Neural cell (in vitro differentiated cells): ENCODE measurements at regions not wholly inside any gene's neighbourhood (a gene's known extent, or its start where the extent isn't known, plus 50 kb on each side); places are given as distances from the start of the nearest gene placed in this dataset.

Experiments used
- H2AFZ ChIP-seq: fragments of 200-600, 300-800 bp; sonication (generic), shearing (Covaris generic); 2 replicates; pipeline ENCODE4 v1.6.0; 2014; ENCODE audit warnings: low read depth, mild to moderate bottlenecking, antibody characterized with exemption, low read length, moderate library complexity
- H3F3A ChIP-seq: fragments of 200-600 bp; shearing (Covaris generic); 2 replicates; pipeline ENCODE4 v1.6.1; 2016; ENCODE audit warnings: mild to moderate bottlenecking, moderate library complexity, mixed read lengths, antibody characterized with exemption, low read length; ENCODE audit not compliant: insufficient read depth, poor library complexity, severe bottlenecking
- H3K27ac ChIP-seq: fragments of 200-600, 300-800 bp; sonication (generic), shearing (Covaris generic); 2 replicates; pipeline ENCODE4 v1.5.1; 2014; ENCODE audit warnings: mild to moderate bottlenecking, low read length, moderate library complexity
- H3K27me3 ChIP-seq: fragments of 300-800, 200-600 bp; sonication (generic), shearing (Covaris generic); 2 replicates; pipeline ENCODE4 v1.6.0; 2014; ENCODE audit warnings: mild to moderate bottlenecking, low read depth, low read length, moderate library complexity; ENCODE audit not compliant: insufficient read depth
- H3K36me3 ChIP-seq: fragments of 300-800, 200-600 bp; sonication (generic), shearing (Covaris generic); 2 replicates; pipeline ENCODE4 v1.5.1; 2014; ENCODE audit warnings: mild to moderate bottlenecking, antibody characterized with exemption, low read length, moderate library complexity; ENCODE audit not compliant: insufficient read depth
- H3K4me2 ChIP-seq: fragments of 300-800, 200-600 bp; sonication (generic), shearing (Covaris generic); 2 replicates; pipeline ENCODE4 v1.6.0; 2014; ENCODE audit warnings: mild to moderate bottlenecking, low read length
- H3K4me3 ChIP-seq: fragments of 300-800, 200-600 bp; sonication (generic), shearing (Covaris generic); 2 replicates; pipeline ENCODE4 v1.5.1; 2014; ENCODE audit warnings: mild to moderate bottlenecking, low read length, moderate library complexity
- H3K79me2 ChIP-seq: fragments of 200-600 bp; shearing (Covaris generic); replicated peaks from 2 replicates; pipeline ENCODE4 v1.6.0; 2014; ENCODE audit warnings: mild to moderate bottlenecking, low read length, moderate library complexity; ENCODE audit not compliant: insufficient read depth
- H3K9ac ChIP-seq: fragments of 300-800, 200-600 bp; sonication (generic), shearing (Covaris generic); 2 replicates; pipeline ENCODE4 v1.6.1; 2016; ENCODE audit warnings: mild to moderate bottlenecking, low read length, mixed read lengths
- H3K9me2 ChIP-seq: fragments of 200-600 bp; shearing (Covaris generic); 2 replicates; pipeline ENCODE4 v1.6.1; 2016; ENCODE audit warnings: mild to moderate bottlenecking, low read length, mixed read lengths; ENCODE audit not compliant: insufficient read depth
- H3K9me3 ChIP-seq: fragments of 200-600, 300-800 bp; sonication (generic), shearing (Covaris generic); 2 replicates; pipeline ENCODE4 v1.6.1; 2016; ENCODE audit warnings: mild to moderate bottlenecking, mixed run types, low read length, moderate library complexity, mixed read lengths
- H4K20me1 ChIP-seq: fragments of 200-600 bp; shearing (Covaris generic); 2 replicates; pipeline ENCODE4 v1.6.1; 2016; ENCODE audit warnings: mild to moderate bottlenecking, mixed run types; ENCODE audit not compliant: insufficient read depth
- EZH2 ChIP-seq: fragments of 200-600, 300-800 bp; shearing (Covaris generic), sonication (generic); IDR thresholded peaks from 2 replicates; pipeline ENCODE4 v1.6.1; 2014; ENCODE audit warnings: antibody characterized with exemption, low read length, borderline replicate concordance, mild to moderate bottlenecking; ENCODE audit not compliant: insufficient read depth, poor library complexity, severe bottlenecking
- MXI1 ChIP-seq: fragments of 450-650 bp; conservative IDR thresholded peaks from 2 replicates; pipeline ENCODE4 v1.6.1; 2014; ENCODE audit warnings: antibody characterized with exemption, mild to moderate bottlenecking; ENCODE audit not compliant: poor library complexity, severe bottlenecking
- POLR2AphosphoS5 ChIP-seq: IDR thresholded peaks from 2 replicates; pipeline ENCODE4 v1.6.1; 2012
- RAD21 ChIP-seq: fragments of 450-650 bp; conservative IDR thresholded peaks from 2 replicates; pipeline ENCODE4 v1.6.1; 2014; ENCODE audit warnings: antibody characterized with exemption, mild to moderate bottlenecking, moderate library complexity
- SMC3 ChIP-seq: fragments of 450-650 bp; conservative IDR thresholded peaks from 2 replicates; pipeline ENCODE4 v1.6.1; 2014; ENCODE audit warnings: antibody characterized with exemption, mild to moderate bottlenecking, moderate library complexity; ENCODE audit not compliant: poor library complexity
- TAF1 ChIP-seq: IDR thresholded peaks from 2 replicates; pipeline ENCODE4 v1.6.1; 2012; ENCODE audit warnings: low read depth
- TF ChIP-seq, protein P1 (sequence below): fragments of 450-650 bp; IDR thresholded peaks from 2 replicates; pipeline ENCODE4 v1.5.1; 2014; ENCODE audit warnings: antibody characterized with exemption, mild to moderate bottlenecking, moderate library complexity; ENCODE audit not compliant: poor library complexity, severe bottlenecking
- TF ChIP-seq, protein P2 (sequence below): IDR thresholded peaks from 2 replicates; pipeline ENCODE4 v1.6.1; 2012; ENCODE audit warnings: borderline replicate concordance

DNA sequence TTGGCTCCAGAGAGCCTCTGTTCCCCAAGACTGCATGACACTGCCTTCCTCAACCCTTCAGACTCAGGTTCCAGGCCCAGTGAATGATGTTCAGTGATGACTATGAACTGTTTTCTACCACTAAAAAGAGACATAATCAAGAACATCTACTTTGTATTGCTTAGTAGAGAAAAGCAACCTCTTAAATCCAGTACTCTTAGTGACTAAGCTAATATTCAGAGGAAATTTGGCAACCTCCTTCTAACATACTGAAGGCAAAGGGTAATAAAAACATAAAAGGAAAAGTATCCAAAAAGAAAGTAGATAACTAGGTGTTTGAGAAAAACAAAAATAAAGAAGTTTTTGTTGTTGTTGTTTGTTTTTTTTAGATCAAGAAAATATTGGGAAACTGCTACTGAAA, 153.3 kb upstream of the RUNX1 start:
- Histone ChIP-seq H3K4me2 (no peak overlapping the region), H4K20me1 (no peaks in the 10 kb centered on the region), H3K9me2 (no peaks in the 10 kb centered on the region), H3K9me3 (no peaks in the 10 kb centered on the region), H3K79me2 (no peaks in the 10 kb centered on the region), H3F3A (no peaks in the 10 kb centered on the region), H3K36me3 (no peaks in the 10 kb centered on the region), H3K27ac (no peak overlapping the region), H3K27me3 (no peaks in the 10 kb centered on the region), H3K9ac (no peak overlapping the region), H2AFZ (no peak overlapping the region), H3K4me3 (no peak overlapping the region)
- TF ChIP-seq, protein P1, sequence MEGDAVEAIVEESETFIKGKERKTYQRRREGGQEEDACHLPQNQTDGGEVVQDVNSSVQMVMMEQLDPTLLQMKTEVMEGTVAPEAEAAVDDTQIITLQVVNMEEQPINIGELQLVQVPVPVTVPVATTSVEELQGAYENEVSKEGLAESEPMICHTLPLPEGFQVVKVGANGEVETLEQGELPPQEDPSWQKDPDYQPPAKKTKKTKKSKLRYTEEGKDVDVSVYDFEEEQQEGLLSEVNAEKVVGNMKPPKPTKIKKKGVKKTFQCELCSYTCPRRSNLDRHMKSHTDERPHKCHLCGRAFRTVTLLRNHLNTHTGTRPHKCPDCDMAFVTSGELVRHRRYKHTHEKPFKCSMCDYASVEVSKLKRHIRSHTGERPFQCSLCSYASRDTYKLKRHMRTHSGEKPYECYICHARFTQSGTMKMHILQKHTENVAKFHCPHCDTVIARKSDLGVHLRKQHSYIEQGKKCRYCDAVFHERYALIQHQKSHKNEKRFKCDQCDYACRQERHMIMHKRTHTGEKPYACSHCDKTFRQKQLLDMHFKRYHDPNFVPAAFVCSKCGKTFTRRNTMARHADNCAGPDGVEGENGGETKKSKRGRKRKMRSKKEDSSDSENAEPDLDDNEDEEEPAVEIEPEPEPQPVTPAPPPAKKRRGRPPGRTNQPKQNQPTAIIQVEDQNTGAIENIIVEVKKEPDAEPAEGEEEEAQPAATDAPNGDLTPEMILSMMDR: no peak
- TF ChIP-seq MXI1: no peak

DNA sequence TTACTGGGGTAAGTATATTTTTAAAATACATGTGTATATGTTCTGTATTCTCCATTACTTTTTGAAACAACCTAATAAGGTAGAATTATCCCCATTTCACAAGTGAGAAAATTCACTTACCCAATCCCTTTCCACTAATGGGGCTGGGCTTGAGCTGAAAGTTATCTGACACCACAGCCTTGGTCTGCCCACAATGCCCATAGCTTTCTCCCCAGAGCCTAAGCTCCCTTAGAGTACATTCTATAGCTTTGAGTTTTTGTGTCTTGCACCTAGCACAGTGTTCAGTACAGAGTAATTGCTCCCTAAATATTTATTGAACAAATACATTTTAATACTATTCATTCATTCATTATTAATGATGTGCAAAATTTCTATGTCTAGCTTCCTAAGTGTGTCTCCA, 152.7 kb upstream of the RUNX1 start:
- TF ChIP-seq TAF1 (no peak), SMC3 (no peak), POLR2AphosphoS5 (no peak), EZH2 (no peak), MXI1 (no peak), RAD21 (no peak)
- TF ChIP-seq, protein P1: no peak
- TF ChIP-seq, protein P2, sequence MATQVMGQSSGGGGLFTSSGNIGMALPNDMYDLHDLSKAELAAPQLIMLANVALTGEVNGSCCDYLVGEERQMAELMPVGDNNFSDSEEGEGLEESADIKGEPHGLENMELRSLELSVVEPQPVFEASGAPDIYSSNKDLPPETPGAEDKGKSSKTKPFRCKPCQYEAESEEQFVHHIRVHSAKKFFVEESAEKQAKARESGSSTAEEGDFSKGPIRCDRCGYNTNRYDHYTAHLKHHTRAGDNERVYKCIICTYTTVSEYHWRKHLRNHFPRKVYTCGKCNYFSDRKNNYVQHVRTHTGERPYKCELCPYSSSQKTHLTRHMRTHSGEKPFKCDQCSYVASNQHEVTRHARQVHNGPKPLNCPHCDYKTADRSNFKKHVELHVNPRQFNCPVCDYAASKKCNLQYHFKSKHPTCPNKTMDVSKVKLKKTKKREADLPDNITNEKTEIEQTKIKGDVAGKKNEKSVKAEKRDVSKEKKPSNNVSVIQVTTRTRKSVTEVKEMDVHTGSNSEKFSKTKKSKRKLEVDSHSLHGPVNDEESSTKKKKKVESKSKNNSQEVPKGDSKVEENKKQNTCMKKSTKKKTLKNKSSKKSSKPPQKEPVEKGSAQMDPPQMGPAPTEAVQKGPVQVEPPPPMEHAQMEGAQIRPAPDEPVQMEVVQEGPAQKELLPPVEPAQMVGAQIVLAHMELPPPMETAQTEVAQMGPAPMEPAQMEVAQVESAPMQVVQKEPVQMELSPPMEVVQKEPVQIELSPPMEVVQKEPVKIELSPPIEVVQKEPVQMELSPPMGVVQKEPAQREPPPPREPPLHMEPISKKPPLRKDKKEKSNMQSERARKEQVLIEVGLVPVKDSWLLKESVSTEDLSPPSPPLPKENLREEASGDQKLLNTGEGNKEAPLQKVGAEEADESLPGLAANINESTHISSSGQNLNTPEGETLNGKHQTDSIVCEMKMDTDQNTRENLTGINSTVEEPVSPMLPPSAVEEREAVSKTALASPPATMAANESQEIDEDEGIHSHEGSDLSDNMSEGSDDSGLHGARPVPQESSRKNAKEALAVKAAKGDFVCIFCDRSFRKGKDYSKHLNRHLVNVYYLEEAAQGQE: no peak
- Histone ChIP-seq H3K9ac (no peak overlapping the region), H3K79me2 (no peaks in the 10 kb centered on the region), H3K9me3 (no peaks in the 10 kb centered on the region), H2AFZ (no peak overlapping the region), H3K27me3 (no peaks in the 10 kb centered on the region), H4K20me1 (no peaks in the 10 kb centered on the region), H3K4me2 (no peak overlapping the region), H3K27ac (no peak overlapping the region), H3F3A (no peaks in the 10 kb centered on the region), H3K9me2 (no peaks in the 10 kb centered on the region), H3K4me3 (no peak overlapping the region), H3K36me3 (no peaks in the 10 kb centered on the region)
